HEK293T (cell line): ENCODE measurements at regions not wholly inside any gene's neighbourhood (a gene's known extent, or its start where the extent isn't known, plus 50 kb on each side); places are given as distances from the start of the nearest gene placed in this dataset.

Experiments
- BHLHE40 ChIP-seq: fragments of 450-650 bp; IDR thresholded peaks from 2 replicates; pipeline ENCODE4 v1.6.1; 2016; ENCODE audit warnings: mild to moderate bottlenecking, moderate library complexity, borderline replicate concordance
- FOXA1 ChIP-seq: fragments of 450-650 bp; IDR thresholded peaks from 2 replicates; pipeline ENCODE4 v1.6.1; 2016; ENCODE audit warnings: mild to moderate bottlenecking
- FOXK2 ChIP-seq: fragments of 450-650 bp; IDR thresholded peaks from 2 replicates; pipeline ENCODE4 v1.6.1; 2016; ENCODE audit warnings: mild to moderate bottlenecking
- FOXM1 ChIP-seq: fragments of 450-650 bp; IDR thresholded peaks from 2 replicates; pipeline ENCODE4 v1.6.1; 2017; ENCODE audit warnings: mild to moderate bottlenecking, borderline replicate concordance
- L3MBTL2 ChIP-seq: fragments of 450-650 bp; conservative IDR thresholded peaks from 2 replicates; pipeline ENCODE4 v1.6.1; 2016; ENCODE audit warnings: mild to moderate bottlenecking
- PKNOX1 ChIP-seq: fragments of 450-650 bp; IDR thresholded peaks from 2 replicates; pipeline ENCODE4 v1.6.1; 2016
- SUZ12 ChIP-seq: fragments of 450-650 bp; IDR thresholded peaks from 2 replicates; pipeline ENCODE4 v1.6.1; 2016; ENCODE audit warnings: mild to moderate bottlenecking
- ZNF384 ChIP-seq: fragments of 450-650 bp; IDR thresholded peaks from 2 replicates; pipeline ENCODE4 v1.6.1; 2016

GRCh38 chr19:32188921-32189320 is 156.5 kb upstream of the ZNF507 start:
- TF ChIP-seq FOXM1 (no peak), BHLHE40 (no peak), FOXK2 (no peak), L3MBTL2 (no peak), PKNOX1 (no peak), FOXA1 (no peak), SUZ12 (no peak), ZNF384 (no peak)
